ENCODE measurements at regions not wholly inside any gene's neighbourhood (a gene's known extent, or its start where the extent isn't known, plus 50 kb on each side); places are given as distances from the start of the nearest gene placed in this dataset.

DNA sequence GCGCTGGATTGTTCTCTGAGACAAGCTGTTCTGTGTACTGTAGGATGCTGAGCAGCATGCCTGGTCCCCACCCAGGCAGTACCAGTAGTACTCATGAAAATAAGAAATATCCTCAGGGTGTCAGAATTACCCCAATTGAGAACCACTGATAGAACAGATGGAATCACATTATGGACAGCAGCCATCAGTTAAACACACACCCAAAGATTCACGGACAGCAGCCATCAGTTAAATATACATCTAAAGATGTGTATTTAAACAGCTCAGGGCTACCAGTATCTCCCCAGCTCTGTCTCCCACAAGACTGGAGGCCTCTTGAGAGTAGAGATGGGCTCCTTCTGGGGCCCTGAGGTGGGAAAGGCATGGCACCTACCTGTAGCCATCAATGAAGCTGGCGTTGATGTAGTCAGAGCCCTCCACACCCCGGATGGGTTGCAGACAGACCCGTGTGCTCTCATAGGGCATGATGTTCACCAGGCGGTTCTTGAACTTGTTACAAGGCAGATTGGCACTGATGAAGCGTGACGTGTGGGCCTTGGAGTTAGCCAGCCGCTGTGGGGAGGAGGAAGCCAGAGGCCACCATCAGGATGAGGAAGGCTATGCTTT, 129.3 kb downstream of the PTPRS start:
- TF ChIP-seq, protein P1, sequence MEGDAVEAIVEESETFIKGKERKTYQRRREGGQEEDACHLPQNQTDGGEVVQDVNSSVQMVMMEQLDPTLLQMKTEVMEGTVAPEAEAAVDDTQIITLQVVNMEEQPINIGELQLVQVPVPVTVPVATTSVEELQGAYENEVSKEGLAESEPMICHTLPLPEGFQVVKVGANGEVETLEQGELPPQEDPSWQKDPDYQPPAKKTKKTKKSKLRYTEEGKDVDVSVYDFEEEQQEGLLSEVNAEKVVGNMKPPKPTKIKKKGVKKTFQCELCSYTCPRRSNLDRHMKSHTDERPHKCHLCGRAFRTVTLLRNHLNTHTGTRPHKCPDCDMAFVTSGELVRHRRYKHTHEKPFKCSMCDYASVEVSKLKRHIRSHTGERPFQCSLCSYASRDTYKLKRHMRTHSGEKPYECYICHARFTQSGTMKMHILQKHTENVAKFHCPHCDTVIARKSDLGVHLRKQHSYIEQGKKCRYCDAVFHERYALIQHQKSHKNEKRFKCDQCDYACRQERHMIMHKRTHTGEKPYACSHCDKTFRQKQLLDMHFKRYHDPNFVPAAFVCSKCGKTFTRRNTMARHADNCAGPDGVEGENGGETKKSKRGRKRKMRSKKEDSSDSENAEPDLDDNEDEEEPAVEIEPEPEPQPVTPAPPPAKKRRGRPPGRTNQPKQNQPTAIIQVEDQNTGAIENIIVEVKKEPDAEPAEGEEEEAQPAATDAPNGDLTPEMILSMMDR (IDR thresholded peaks at IDR 0.05) = no peak
- TF ChIP-seq EZH2 (IDR thresholded peaks at IDR 0.05; ENCODE audit: borderline replicate concordance, insufficient read depth, low read depth, low read length, poor library complexity, severe bottlenecking) = no peak
- peaks cover 5% of the 10 kb centered on the region for H3K4me1 Mint-ChIP-seq
- intact Hi-C loops (cut with micrococcal nuclease) = no loop called here
- Histone ChIP-seq H3K27ac (ENCODE audit: low read length in 2 of 2) (no peak overlapping the region), H3K9ac (ENCODE audit: low read length) (no peak overlapping the region), H3K9me3 (ENCODE audit: control extremely low read depth in 1 of 3, control insufficient read depth in 2 of 3, insufficient read depth in 1 of 3, low read length in 2 of 3) (peaks cover 0 to 17% (median 2%) of the 10 kb centered on the region in 3 donors), H3K27me3 (replicated peaks in 1 of 4; ENCODE audit: control extremely low read depth in 1 of 4, control insufficient read depth in 3 of 4, insufficient read depth in 4 of 4, low read length in 3 of 4) (no peaks in the 10 kb centered on the region), H3K36me3 (replicated peaks in 1 of 2; ENCODE audit: control extremely low read depth in 1 of 2, control insufficient read depth in 1 of 2, extremely low read depth in 1 of 2, insufficient read depth in 2 of 2, low read length in 1 of 2) (no peaks in the 10 kb centered on the region), H4K20me1 (ENCODE audit: control insufficient read depth, insufficient read depth, low read length, poor library complexity, severe bottlenecking) (no peaks in the 10 kb centered on the region), H2AFZ (ENCODE audit: insufficient read depth, low read depth, low read length, poor library complexity, severe bottlenecking) (no peak overlapping the region), H3K79me2 (ENCODE audit: control insufficient read depth, insufficient read depth, low read length) (no peaks in the 10 kb centered on the region), H3K4me3 (ENCODE audit: control extremely low read depth in 1 of 5, extremely low read depth in 1 of 5, insufficient read depth in 1 of 5, low read depth in 2 of 5, low read length in 4 of 5) (no peak overlapping the region), H3K4me2 (replicated peaks; ENCODE audit: low read depth, low read length, poor library complexity, severe bottlenecking) (no peak overlapping the region), H3K4me1 (ENCODE audit: control insufficient read depth in 2 of 2, insufficient read depth in 2 of 2, low read length in 2 of 2) (peaks cover 6 to 8% of the 10 kb centered on the region in 2 donors)
- ATAC-seq (ENCODE audit: low read depth) (no peak), DNase-seq (no peak)
- ChIA-PET POLR2A (no interaction called here), CTCF (no interaction called here)
- WGBS (ENCODE audit: insufficient coverage) = 93% methylated on average over 6 of the region's 9 CpGs
- peaks cover 3% of the 10 kb centered on the region for H3K9me3 Mint-ChIP-seq (ENCODE audit: insufficient read depth)
- no peaks in the 10 kb centered on the region for H3K27me3 Mint-ChIP-seq
- H3K27ac Mint-ChIP-seq = no peak overlapping the region
- H3K4me3 Mint-ChIP-seq = no peak overlapping the region

GRCh38 chr19:5210556-5210955, 130.1 kb downstream of the PTPRS start:
- Histone ChIP-seq H3K4me3 (ENCODE audit: control extremely low read depth in 1 of 5, extremely low read depth in 1 of 5, insufficient read depth in 1 of 5, low read depth in 2 of 5, low read length in 4 of 5) (no peak overlapping the region), H4K20me1 (ENCODE audit: control insufficient read depth, insufficient read depth, low read length, poor library complexity, severe bottlenecking) (no peaks in the 10 kb centered on the region), H3K9ac (ENCODE audit: low read length) (no peak overlapping the region), H3K9me3 (ENCODE audit: control extremely low read depth in 1 of 3, control insufficient read depth in 2 of 3, insufficient read depth in 1 of 3, low read length in 2 of 3) (peaks cover 0 to 17% (median 2%) of the 10 kb centered on the region in 3 donors), H3K79me2 (ENCODE audit: control insufficient read depth, insufficient read depth, low read length) (no peaks in the 10 kb centered on the region), H3K27ac (ENCODE audit: low read length in 2 of 2) (no peak overlapping the region), H3K4me1 (ENCODE audit: control insufficient read depth in 2 of 2, insufficient read depth in 2 of 2, low read length in 2 of 2) (peaks cover 0 to 8% of the 10 kb centered on the region in 2 donors), H3K4me2 (replicated peaks; ENCODE audit: low read depth, low read length, poor library complexity, severe bottlenecking) (no peak overlapping the region), H2AFZ (ENCODE audit: insufficient read depth, low read depth, low read length, poor library complexity, severe bottlenecking) (no peak overlapping the region), H3K27me3 (replicated peaks in 1 of 4; ENCODE audit: control extremely low read depth in 1 of 4, control insufficient read depth in 3 of 4, insufficient read depth in 4 of 4, low read length in 3 of 4) (no peaks in the 10 kb centered on the region), H3K36me3 (replicated peaks in 1 of 2; ENCODE audit: control extremely low read depth in 1 of 2, control insufficient read depth in 1 of 2, extremely low read depth in 1 of 2, insufficient read depth in 2 of 2, low read length in 1 of 2) (no peaks in the 10 kb centered on the region)
- no peak for TF ChIP-seq EZH2 (IDR thresholded peaks at IDR 0.05; ENCODE audit: borderline replicate concordance, insufficient read depth, low read depth, low read length, poor library complexity, severe bottlenecking)
- TF ChIP-seq, protein P1 (IDR thresholded peaks at IDR 0.05) = no peak
- 98% methylated on average over 23 of the region's 23 CpGs for WGBS (ENCODE audit: insufficient coverage)
- peaks cover 3% of the 10 kb centered on the region for H3K9me3 Mint-ChIP-seq (ENCODE audit: insufficient read depth)
- no peaks in the 10 kb centered on the region for H3K27me3 Mint-ChIP-seq
- ChIA-PET CTCF (no interaction called here), POLR2A (no interaction called here)
- no peak overlapping the region for H3K4me3 Mint-ChIP-seq
- H3K4me1 Mint-ChIP-seq = no peaks in the 10 kb centered on the region
- ATAC-seq (ENCODE audit: low read depth) = no peak
- intact Hi-C loops (cut with micrococcal nuclease) = no loop called here
- no peak overlapping the region for H3K27ac Mint-ChIP-seq
- no peak for DNase-seq
